NCI-H526 treated with DMSO at 0.1 percent for 48 hours (cell line): ENCODE measurements at regions not wholly inside any gene's neighbourhood (a gene's known extent, or its start where the extent isn't known, plus 50 kb on each side); places are given as distances from the start of the nearest gene placed in this dataset.
"Not testable (repeated sequence)": the region's sequence is repeated elsewhere in the genome, so short reads cannot be mapped to it uniquely, and the experiment has no call there.

Experiments
- DNase-seq: peaks from one replicate; lab custom pipeline; 2025; lab: John Stamatoyannopoulos, UW

GRCh38 chr4:60657807-60658206, 542.3 kb upstream of the ADGRL3 start:
- DNase-seq, result no peak

GRCh38 chr4:60663769-60664168, 536.4 kb upstream of the ADGRL3 start:
- DNase-seq, result no peak

DNA sequence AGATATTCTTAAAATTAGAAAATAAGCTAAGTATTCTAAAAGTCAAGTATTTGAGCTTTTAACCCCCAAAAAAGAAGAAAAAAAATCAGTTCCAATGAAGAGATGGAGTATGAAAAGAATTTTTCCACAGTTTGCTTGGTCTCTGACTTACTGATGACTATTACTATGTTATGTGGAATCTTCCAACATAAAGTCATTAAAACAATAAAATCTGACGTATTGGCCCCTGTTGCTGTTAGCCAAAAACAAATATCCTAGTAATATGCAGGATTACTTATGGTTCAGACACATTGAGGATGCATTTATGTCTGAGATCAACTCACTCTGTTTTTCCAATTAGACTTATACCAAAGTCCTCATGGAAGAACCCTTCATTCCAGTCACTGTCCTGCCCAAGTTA, 517.2 kb upstream of the ADGRL3 start:
- no peak for DNase-seq

- no peak for DNase-seq
Measured at GRCh38 chr4:60683357-60683756, 516.8 kb upstream of the ADGRL3 start.

DNA sequence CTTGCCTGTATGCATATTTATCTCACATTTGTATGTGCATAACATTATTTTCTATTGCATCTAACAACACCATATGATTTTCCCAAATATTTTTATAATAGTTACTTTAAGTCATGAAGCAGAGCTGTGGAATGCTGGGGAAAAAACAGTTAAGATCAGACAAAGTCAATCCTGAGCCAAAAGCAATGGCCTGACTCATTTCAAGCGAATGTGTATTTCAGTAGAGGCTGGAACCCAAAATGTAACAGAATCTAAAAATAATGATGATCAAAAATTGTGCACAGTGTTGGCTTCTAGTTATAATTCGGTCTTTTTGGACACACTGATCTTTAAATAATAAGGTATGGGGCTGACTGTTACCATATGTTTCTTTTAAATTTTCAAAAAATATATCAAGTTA, 516.2 kb upstream of the ADGRL3 start:
- no peak for DNase-seq

DNA sequence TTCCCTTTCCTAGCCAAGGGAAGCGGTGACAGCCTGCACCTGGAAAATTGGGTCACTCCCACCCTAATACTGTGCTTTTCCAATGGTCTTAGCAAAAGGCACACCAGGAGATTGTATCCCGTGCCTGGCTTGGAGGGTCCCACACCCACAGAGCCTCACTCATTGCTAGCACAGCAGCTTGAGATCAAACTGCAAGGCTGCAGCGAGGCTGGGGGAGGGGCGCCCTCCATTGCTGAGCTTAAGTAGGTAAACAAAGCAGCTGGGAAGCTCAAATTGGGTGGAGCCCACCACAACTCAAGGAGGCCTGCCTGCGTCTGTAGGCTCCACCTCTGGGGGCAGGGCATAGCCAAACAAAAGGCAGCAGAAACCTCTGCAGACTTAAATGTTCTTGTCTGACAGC, 504.1 kb upstream of the ADGRL3 start:
- not testable (repeated sequence) for DNase-seq

- DNase-seq, result no peak
Measured at GRCh38 chr4:60709061-60709460, 491.1 kb upstream of the ADGRL3 start.

- no peak for DNase-seq
Measured at GRCh38 chr4:60718874-60719273, 481.3 kb upstream of the ADGRL3 start.

GRCh38 chr4:60721685-60722084, 478.4 kb upstream of the ADGRL3 start:
- DNase-seq, result no peak

DNA sequence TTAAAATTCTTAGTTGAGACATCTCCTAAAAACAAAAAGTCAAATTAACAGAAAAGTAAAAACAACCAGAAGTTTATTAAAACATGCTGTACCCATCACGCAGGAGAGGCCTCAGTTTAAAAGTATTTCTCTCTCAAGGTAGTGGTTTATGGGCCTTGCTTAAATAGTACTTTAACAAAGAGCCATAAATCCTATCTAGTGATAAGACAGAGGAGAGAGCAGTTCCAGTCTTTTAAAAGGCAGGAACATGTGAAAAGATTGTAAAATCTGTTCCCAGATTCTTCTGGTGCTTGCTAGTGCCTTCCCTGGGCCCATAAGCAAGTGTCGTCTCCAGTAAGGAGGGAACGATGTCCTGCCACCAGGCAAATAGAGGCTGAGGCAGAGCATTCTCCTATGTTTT, 476.3 kb upstream of the ADGRL3 start:
- DNase-seq, result no peak

- DNase-seq, result no peak
Measured at GRCh38 chr4:60724623-60725022, 475.5 kb upstream of the ADGRL3 start.

GRCh38 chr4:60726779-60727178, 473.3 kb upstream of the ADGRL3 start:
- DNase-seq, result no peak

DNA sequence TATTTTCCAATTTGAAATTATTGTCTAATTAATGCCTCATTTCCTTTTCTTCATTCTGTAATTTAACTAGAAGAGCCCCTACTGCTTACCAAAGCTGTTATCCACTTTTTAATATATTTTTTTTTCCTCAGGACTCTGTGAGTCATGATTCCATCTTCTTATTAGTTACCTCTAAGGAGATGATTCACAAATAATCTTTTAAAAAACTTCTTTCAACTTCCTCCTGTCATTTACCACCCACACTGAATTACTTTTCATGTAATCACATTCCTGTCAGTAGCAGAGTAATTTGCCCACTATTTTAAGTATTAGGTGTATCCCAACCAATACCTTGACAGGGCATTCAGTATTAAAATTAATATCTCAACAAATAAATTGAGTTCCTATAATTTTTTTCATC, 470.9 kb upstream of the ADGRL3 start:
- no peak for DNase-seq

DNA sequence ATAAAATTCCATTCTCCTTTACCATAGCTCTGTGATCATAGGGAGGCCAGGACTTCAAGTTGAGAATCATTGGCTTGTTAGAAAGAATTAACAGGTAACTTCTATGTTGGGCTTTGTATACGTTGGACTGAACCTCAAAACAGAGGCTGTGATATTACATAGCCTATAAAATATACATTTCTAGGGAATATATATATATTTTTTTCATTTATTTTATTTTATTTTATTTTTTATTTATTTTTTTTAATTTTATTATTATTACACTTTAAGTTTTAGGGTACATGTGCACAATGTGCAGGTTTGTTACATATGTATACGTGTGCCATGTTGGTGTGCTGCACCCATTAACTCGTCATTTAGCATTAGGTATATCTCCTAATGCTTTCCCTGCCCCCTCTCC, 470.4 kb upstream of the ADGRL3 start:
- DNase-seq, result not testable (repeated sequence)

GRCh38 chr4:60737858-60738257, 462.3 kb upstream of the ADGRL3 start:
- no peak for DNase-seq

DNA sequence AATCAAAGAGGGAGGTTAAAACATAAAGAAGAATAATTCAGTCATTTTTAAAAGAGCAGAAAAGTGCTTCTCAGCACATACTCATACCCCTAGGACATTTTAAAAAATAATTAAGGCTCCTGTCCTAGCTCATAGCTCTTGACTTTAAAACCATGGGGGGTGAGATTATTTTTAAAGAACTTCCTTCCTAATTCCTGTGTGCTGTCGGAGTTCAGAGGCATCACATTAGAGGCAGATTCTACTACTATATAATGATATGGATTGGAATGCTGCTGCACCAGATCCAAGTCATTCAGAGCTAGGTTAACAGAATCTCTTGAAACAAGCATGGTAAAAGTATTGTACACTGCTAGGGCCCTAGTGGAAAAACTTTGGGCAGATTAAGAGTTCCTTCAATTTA, 456.5 kb upstream of the ADGRL3 start:
- no peak for DNase-seq

DNA sequence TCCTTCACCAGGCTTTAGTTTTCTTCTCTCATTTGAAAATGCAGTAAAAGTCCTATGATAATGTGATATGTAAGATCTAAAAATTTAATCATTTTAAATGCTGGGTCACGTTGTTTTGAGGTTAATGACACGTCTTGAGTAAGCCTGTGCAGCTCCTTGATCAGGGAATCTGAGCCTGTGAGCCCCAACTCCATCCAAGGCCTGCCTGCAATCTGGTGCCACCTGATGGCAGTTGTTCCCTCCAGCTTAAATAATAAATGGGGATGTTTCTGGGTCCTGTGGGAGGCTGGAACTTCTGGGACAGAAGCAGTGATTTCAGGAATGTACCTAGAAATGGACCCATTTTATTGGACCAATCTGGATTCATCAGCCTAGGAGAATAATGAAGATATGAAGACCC, 455.4 kb upstream of the ADGRL3 start:
- DNase-seq, result no peak

GRCh38 chr4:60745800-60746571, 454.1 kb upstream of the ADGRL3 start:
- no peak for DNase-seq

DNA sequence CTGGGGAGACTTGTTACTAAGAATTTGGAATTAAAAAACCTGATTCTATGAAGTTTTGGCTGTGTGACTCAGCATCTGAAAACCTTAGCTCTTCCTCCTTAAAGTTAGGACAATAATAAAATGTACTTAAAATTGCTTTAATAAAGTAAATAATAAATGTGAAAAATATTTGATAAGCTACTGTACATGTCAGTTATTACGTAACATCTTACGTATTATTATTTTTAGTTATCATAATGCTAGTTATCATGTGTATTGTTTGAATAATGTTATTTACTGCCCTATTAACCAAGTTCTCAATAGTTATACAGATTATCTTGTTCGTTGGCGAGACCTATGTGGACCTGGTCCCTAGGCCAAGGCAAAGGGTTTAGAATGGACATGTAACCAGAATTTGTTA, 449.2 kb upstream of the ADGRL3 start:
- no peak for DNase-seq

GRCh38 chr4:60757986-60758680, 442.0 kb upstream of the ADGRL3 start:
- DNase-seq, result peak; percentile 8

DNA sequence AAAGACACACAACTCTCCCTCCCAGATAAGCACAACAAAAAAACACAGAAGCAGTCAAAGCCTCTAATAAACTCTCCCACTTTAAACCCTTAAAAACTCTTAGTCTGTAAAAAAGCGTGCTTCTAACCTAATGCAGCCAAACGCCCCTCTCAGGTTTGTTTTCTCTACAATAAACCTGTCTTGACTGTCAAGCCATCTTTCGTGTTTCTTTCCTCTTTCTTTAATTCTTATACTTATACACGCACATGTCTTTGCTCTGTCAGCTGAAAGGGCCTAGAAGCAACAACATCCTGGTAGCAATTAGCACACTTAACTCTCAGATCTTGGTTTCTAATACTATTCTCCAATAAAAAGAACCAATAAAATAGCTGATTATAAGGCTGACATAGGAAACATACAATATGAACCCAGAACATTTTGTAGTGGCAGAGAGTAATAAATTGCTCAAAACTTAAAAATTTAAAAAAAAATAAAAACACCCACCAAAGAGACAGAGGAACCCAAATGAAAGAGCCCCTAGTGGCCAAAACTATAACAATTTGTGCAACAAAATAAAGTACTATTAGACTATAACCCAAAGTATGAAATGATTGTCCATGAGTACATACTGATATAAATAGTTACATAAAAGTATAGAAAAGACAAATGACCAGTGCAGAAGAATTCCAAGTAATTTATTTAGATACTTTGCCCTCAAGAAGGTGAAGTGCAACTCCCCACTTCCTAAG, 440.4 kb upstream of the ADGRL3 start:
- DNase-seq, result no peak

GRCh38 chr4:60780874-60781273, 419.3 kb upstream of the ADGRL3 start:
- no peak for DNase-seq

DNA sequence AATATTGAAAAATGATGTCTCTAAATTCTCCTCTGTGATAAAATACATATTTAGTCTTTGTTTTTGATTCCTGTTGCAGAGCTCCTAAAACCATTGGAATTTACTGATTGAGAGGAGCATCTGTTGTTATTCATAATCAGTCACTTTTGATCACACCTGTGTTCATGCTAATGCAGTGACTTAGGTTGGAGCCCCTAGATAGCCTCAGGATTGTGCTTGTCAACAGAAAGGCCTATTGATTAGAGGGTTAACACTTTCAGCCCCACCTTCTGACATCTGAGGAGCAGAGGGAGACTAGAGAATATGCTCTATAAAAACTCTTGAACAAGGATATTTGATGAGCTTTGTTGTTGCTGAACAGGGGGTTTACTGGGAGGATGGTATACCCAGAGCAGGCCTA, 409.5 kb upstream of the ADGRL3 start:
- DNase-seq, result no peak
